Parathyroid adenoma (tissue), 2 donors: ENCODE measurements at regions not wholly inside any gene's neighbourhood (a gene's known extent, or its start where the extent isn't known, plus 50 kb on each side); places are given as distances from the start of the nearest gene placed in this dataset.
"Not testable (repeated sequence)": the region's sequence is repeated elsewhere in the genome, so short reads cannot be mapped to it uniquely, and the experiment has no call there.

Experiments
- H2AFZ ChIP-seq: fragments of 300-600 bp; sonication (generic); one replicate; pipeline ENCODE4 v1.7.0; 2017; ENCODE audit warnings: antibody characterized with exemption, mild to moderate bottlenecking
- H3K27ac ChIP-seq: fragments of 300-600 bp; sonication (generic); one replicate; pipeline ENCODE4 v1.7.0; 2017
- H3K27me3 ChIP-seq: fragments of 300-600 bp; sonication (generic); one replicate; pipeline ENCODE4 v1.7.0; 2017; ENCODE audit warnings: low read length; ENCODE audit not compliant: control insufficient read depth, insufficient read depth
- H3K36me3 ChIP-seq: fragments of 300-600 bp; sonication (generic); one replicate; pipeline ENCODE4 v1.7.0; 2017; ENCODE audit warnings: low read length; ENCODE audit not compliant: control insufficient read depth, insufficient read depth
- H3K4me1 ChIP-seq: fragments of 300-600 bp; sonication (generic); one replicate; pipeline ENCODE4 v1.7.0; 2017; ENCODE audit warnings: control low read depth
- H3K4me2 ChIP-seq: fragments of 300-600 bp; sonication (generic); one replicate; pipeline ENCODE4 v1.7.0; 2017; ENCODE audit warnings: low read length
- H3K4me3 ChIP-seq: fragments of 300-600 bp; sonication (generic); one replicate; pipeline ENCODE4 v1.7.0; 2017; ENCODE audit warnings: low read depth, low read length
- H3K79me2 ChIP-seq: fragments of 300-600 bp; sonication (generic); one replicate; pipeline ENCODE4 v1.7.0; 2017; ENCODE audit warnings: control low read depth
- H3K9ac ChIP-seq: fragments of 300-600 bp; sonication (generic); one replicate; pipeline ENCODE4 v1.7.0; 2017; ENCODE audit warnings: mild to moderate bottlenecking
- H3K9me3 ChIP-seq: fragments of 300-600 bp; sonication (generic); one replicate; pipeline ENCODE4 v1.7.0; 2017; ENCODE audit warnings: low read length; ENCODE audit not compliant: control insufficient read depth
- CTCF ChIP-seq: fragments of 300-600 bp; sonication (generic); IDR thresholded peaks from one replicate; pipeline ENCODE4 v1.7.0; 2017; ENCODE audit warnings: antibody characterized with exemption, mild to moderate bottlenecking
- donor health status: primary hyperparathyroidism.

GRCh38 chr21:15468368-15468767 is 261.4 kb upstream of the USP25 start:
- Histone ChIP-seq H3K4me3 (no peak overlapping the region), H3K27me3 (no peaks in the 10 kb centered on the region), H2AFZ (no peak overlapping the region), H3K9ac (no peak overlapping the region), H3K36me3 (no peaks in the 10 kb centered on the region), H3K27ac (no peak overlapping the region), H3K4me1 (no peaks in the 10 kb centered on the region), H3K79me2 (no peaks in the 10 kb centered on the region), H3K4me2 (no peak overlapping the region), H3K9me3 (no peaks in the 10 kb centered on the region)
- TF ChIP-seq CTCF: no peak

- no peaks in the 10 kb centered on the region for H3K4me1 ChIP-seq
- H3K4me3 ChIP-seq: no peak overlapping the region
- no peaks in the 10 kb centered on the region for H3K27me3 ChIP-seq
- no peaks in the 10 kb centered on the region for H3K36me3 ChIP-seq
- no peaks in the 10 kb centered on the region for H3K79me2 ChIP-seq
- no peaks in the 10 kb centered on the region for H3K9me3 ChIP-seq
- H2AFZ ChIP-seq: no peak overlapping the region
- H3K27ac ChIP-seq: no peak overlapping the region
- TF ChIP-seq CTCF: no peak
- no peak overlapping the region for H3K9ac ChIP-seq
- H3K4me2 ChIP-seq: no peak overlapping the region
Measured at GRCh38 chr21:15472108-15473040, 257.4 kb upstream of the USP25 start.

GRCh38 chr21:15477773-15478172 is 252.0 kb upstream of the USP25 start:
- H2AFZ ChIP-seq, H3K27me3 ChIP-seq, H3K79me2 ChIP-seq, H3K4me2 ChIP-seq, H3K4me3 ChIP-seq, H3K9ac ChIP-seq, H3K4me1 ChIP-seq, H3K9me3 ChIP-seq, H3K27ac ChIP-seq, H3K36me3 ChIP-seq: not testable (repeated sequence)

- no peak for TF ChIP-seq CTCF
- no peaks in the 10 kb centered on the region for H3K4me1 ChIP-seq
- H3K9me3 ChIP-seq: no peaks in the 10 kb centered on the region
- no peak overlapping the region for H3K9ac ChIP-seq
- no peaks in the 10 kb centered on the region for H3K36me3 ChIP-seq
- H3K4me2 ChIP-seq: no peak overlapping the region
- H3K79me2 ChIP-seq: no peaks in the 10 kb centered on the region
- H3K27ac ChIP-seq: no peak overlapping the region
- no peak overlapping the region for H3K4me3 ChIP-seq
- no peaks in the 10 kb centered on the region for H3K27me3 ChIP-seq
- H2AFZ ChIP-seq: no peak overlapping the region
Measured at GRCh38 chr21:15480160-15480559, 249.6 kb upstream of the USP25 start.

GRCh38 chr21:15483138-15483780 is 246.5 kb upstream of the USP25 start:
- Histone ChIP-seq H3K79me2 (no peaks in the 10 kb centered on the region), H3K27ac (no peak overlapping the region), H3K4me3 (no peak overlapping the region), H3K4me1 (no peaks in the 10 kb centered on the region), H3K9ac (no peak overlapping the region), H3K36me3 (no peaks in the 10 kb centered on the region), H2AFZ (no peak overlapping the region), H3K9me3 (no peaks in the 10 kb centered on the region), H3K27me3 (no peaks in the 10 kb centered on the region), H3K4me2 (no peak overlapping the region)
- peak; percentile 68 for TF ChIP-seq CTCF
